HG03558 (cell line): ENCODE measurements at regions not wholly inside any gene's neighbourhood (a gene's known extent, or its start where the extent isn't known, plus 50 kb on each side); places are given as distances from the start of the nearest gene placed in this dataset.
"Not testable (repeated sequence)": the region's sequence is repeated elsewhere in the genome, so short reads cannot be mapped to it uniquely, and the experiment has no call there.

Experiments used
- ATAC-seq: cut with Tn5 transposase; IDR thresholded peaks from one replicate; pipeline ENCODE4 v1.9.1; 2021; ENCODE audit warnings: moderate number of reproducible peaks; ENCODE audit not compliant: unreplicated experiment; ENCODE audit errors: extremely low read depth

DNA sequence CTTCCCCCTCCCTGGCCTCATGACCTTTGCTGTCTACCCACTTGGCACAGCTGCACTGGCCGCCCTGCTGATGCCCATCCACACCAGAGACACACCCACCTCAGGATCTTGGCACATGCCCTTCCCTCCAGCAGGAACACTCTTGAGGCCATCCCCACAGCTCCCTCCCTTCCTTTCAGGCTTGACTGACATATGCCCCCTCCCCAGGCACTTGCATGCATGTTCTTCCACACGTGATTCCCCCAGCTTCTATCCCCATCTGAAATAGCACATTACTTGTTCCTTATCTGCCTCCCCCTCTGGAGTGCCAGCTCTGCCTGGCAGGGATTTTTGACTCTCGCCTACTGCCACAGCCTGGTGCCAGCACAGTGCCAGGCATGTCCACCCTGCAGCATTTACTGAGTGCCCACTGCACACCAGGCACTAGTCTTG is 98.5 kb upstream of the SLC25A33 start:
- no peak for ATAC-seq

DNA sequence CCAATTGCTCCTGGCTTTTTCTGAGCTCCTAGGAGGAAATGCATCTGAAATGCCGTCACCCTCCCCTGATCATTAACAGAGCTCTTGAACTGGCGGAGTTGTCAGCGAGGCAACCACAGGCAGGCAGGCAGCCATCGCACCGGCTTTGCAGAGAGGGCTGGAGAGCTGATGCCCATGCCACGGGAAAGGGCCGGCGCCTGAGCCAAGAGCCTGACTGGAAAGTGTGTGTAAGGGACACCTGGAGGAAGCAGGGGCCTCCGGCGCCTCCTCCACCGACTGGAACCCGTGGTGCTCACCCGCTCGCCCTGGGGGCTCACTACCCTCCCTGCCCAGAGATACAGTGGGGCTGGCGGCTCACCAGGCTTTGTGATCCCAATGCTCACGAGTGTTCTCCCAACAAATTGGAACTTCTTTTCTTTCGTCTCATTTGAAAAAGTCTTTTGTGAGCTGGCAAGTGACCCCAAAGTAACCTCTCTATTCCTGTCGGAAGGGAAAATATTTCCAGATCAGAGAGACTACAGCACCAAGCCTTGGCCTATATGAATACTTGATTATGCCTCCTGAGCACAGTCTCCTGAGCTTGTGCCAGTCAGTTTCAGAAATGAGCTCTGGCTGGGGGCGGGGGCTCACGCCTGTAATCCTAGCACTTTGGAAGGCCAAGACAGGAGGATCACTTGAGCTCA is 97.7 kb upstream of the SLC25A33 start:
- no peak for ATAC-seq

DNA sequence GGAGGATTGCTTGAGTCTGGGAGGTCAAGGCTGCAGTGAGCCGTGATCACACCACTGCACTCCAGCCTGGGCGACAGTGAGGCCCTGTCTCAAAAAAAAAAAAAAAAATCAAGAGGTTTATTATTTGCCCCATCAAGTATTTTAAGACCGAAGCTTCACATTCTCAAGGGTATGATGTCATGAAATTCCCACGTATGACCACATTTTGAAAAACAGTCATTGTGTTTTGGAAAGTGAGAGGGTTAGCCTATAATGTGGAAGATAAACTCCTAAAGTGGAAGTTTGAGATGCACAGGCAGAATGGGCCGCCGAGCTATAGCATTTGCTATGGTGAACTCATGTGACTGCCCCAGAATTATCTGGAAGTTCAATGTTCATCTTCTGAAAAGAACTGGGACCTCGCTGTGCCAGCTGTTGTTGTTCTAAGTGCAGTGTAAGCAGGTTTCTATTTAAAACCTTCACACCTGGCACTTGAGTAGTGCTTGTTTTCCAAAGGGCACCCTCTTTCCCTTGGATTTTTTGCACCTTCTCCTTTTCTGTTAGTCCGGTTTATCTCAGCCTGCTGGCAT is 96.9 kb upstream of the SLC25A33 start:
- no peak for ATAC-seq

GRCh38 chr1:9442986-9443385 is 96.3 kb upstream of the SLC25A33 start:
- ATAC-seq, result no peak

DNA sequence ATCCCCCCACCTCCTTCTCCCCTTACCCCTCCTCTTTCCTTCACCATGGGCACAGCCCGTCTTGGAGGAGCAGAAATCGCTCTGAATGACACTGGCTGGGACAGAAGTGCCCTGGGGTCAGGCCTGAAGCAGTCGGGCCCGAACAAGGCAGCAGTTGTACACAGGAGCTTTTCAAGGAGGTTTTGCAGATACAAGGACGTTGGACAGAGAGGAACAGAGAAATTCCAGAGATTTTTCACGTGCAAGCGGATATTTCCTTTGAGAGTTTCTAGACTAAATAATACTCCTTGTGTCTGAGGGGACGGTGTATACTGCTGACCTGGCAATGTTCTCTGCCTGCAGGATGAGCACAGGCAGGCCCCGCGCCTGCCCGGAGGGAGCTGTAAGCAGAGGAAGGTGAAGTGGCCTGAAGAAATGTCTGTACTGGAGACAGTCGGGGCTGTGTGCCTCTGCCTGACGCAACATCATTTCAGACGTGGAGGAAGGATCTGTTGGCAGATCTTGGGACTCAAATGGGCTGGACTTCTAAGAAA is 95.3 kb upstream of the SLC25A33 start:
- no peak for ATAC-seq

GRCh38 chr1:9444532-9444931 is 94.7 kb upstream of the SLC25A33 start:
- no peak for ATAC-seq

DNA sequence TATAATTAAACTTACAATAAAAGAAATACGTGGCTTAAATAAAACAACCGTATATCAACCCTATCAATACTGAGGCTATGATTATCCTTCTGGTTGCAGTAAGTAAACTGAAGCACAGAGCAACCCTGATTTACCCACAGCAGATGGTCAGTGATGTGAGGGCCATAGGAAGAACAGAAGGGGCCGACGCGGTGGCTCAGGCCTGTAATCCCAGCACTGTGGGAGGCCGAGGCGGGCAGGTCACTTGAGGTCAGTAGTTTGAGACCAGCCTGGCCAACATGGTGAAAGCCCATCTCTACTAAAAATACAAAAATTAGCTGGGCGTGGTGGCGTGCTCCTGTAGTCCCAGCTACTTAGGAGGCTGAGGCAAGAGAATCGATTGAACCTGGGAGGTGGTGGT is 94.2 kb upstream of the SLC25A33 start:
- not testable (repeated sequence) for ATAC-seq

- ATAC-seq, result no peak
Observed at GRCh38 chr1:9447215-9447960, 91.9 kb upstream of the SLC25A33 start.

DNA sequence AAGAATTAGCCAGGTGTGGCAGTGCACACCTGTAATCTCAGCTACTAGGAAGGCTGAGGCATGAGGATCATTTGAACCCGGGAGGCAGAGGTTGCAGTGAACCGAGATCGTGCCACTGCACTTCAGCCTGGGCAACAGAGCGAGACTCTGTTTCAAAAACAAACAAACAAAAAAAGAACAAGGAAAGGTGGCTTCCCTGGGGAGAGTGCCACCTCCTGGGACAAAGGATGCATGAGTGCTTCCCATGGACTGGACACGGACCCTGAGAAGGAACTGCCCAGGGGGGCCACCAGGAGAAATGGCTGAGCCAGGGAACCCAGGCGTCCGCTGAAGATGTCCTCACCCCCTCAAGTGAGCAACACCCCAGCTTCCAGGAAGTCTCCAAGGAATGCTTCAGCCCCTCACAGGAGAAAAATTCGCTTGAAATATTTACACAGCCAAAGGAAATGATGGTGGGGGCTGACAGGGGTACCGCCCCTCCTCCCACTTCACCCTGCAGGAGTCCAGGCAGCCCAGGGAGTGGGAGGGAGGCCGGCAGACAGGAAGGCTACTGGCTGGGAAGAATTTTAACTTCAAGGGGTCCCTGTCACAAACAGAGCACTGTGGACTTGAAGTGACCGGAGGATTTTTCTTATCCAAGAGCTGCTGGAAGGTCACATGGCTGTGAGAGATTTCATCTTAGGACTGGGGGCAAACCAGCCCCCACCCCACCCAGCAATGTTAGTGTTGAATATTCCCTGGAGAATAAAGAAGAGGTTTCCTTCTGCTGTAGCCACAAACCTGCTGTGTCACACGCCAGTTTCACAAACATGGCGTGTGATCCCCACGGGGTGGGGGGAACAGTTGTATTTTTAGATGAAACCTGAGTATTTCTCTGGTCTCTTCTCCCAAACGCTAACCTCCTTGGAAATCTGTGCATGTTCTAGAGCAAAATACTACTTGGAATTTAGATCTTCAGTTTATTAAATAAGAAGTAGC is 90.8 kb upstream of the SLC25A33 start:
- no peak for ATAC-seq

DNA sequence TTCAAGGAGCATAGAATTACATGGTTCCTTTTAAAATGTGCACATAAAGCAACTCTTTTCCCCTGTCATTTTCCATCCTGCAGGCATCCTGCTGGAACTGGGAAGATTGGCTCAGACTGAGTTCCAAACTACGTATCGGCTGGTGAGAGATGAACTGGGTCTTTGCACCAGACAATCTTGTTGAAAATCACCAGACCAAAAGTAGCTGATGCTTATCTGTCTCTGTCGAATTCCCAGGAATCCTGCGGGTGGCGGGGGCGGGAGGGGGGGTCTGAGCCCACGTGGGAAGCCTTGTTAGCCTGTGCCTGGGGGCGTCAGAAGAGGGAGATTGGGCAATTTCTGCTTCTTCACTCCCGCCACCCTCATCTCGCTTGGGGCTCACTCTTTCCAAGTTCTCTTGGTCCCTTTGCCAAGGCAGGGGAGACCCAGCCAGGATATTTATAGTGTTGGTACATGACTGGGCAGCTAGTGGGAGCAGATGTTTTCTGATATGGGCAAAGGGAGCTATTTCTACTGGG is 90.1 kb upstream of the SLC25A33 start:
- ATAC-seq, result no peak

DNA sequence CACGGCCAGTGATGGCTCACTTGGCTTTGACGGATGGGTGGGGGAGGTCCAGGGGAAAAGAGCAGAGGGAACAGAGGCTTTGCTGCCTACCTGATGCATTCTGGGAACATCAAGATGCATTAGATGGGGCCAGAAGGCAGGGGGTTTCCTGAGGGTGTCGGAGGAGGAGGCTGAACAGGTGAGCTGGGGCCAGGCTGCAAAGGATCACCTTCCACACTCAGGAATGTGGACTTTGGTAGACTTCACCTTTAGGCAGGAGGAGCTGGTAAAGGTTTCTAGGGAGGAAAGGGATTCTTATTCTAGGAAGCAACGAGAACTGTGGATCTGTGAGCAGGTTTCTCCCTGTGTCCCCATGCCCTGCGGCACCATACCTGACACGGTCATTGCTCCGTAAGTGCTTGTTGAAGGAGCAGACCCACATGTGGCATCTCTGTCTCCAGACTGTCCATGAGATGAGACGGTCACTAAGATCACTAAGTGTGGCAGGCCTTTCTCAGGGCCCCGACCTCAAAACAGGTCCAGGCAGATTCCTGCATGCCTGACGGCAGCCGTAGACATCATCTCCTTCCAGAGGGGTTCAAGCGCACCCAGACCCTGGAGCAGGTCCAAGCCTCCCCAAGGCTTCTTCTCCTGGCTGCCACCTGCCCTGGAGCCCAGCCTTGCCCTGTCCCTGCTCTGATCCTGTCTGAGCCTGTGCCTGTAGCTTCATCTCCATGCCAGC is 89.1 kb upstream of the SLC25A33 start:
- no peak for ATAC-seq

- ATAC-seq, result no peak
Observed at GRCh38 chr1:9451081-9451480, 88.2 kb upstream of the SLC25A33 start.

DNA sequence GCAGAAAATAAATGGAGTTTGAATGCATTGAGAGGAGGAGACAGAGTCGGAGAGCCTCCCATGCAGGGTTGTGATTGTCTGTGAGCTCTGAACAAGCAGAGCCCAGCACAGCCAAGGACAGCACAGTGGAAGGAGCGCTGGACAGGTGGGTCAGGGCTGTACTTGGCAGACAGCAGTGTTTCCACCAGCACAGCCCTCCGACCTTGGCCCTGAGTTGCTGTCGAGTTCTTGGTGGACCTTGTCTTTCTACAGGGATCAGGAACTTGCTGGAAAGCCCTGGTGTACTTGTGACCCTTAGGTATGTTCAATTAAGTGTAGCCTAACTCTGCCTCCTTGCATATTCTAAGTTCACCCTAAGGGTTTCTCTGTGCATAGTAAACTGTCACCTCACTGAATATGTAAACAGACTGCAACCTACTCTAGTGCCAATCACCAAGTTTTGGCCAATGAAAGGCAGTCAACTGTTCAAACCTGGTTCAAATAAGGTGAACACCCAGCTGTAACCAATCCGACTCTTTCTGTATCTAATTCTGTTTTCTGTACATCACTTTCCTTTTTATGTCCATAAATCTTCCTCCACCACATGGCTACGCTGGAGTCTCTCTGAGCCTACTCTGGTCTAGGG is 86.6 kb upstream of the SLC25A33 start:
- ATAC-seq, result no peak

- ATAC-seq, result no peak
Observed at GRCh38 chr1:9453375-9453774, 85.9 kb upstream of the SLC25A33 start.

DNA sequence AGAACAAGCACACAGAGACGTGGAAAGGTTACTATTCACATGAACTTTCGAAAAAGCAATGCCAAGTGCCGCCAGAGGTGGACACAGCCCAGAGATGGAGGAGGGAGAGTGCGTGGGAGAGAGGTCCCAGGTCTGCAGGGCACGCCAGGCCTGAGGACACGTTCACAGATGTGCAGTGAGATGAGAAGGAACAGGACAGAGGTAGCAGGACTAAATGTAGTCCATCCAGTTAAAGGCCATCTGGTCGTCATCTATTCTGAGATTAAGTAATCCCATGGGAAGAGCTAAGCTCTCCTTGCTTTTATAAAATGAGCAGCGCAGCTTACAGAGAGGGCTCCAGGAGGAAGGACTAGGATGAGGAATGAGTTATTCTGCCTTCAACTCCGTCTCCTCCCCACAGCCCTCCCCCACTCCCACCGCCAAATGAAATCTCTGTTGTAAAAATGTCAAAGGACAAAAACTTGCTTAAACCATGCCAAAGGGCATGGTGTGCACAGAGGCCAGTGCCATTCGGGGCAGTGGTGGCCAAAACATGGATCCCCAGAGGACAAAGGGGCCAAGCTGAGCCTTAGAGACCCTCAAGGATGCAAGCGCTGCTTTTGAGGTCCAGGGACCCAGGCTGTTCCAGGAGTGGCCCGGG is 85.4 kb upstream of the SLC25A33 start:
- no peak for ATAC-seq

- no peak for ATAC-seq
Observed at GRCh38 chr1:9454494-9455066, 84.7 kb upstream of the SLC25A33 start.

GRCh38 chr1:9455487-9456234 is 83.6 kb upstream of the SLC25A33 start:
- ATAC-seq, result no peak
